ENCODE measurements at regions not wholly inside any gene's neighbourhood (a gene's known extent, or its start where the extent isn't known, plus 50 kb on each side); places are given as distances from the start of the nearest gene placed in this dataset.

GRCh38 chr6:134510142-134510541, 192.2 kb upstream of the SGK1 start:
- H2BK15ac ChIP-seq (ENCODE audit: low read length) = no peak overlapping the region
- H3K27ac ChIP-seq (ENCODE audit: low read depth, low read length) = no peak overlapping the region
- H3K79me2 ChIP-seq (ENCODE audit: control insufficient read depth in 1 of 2, insufficient read depth in 2 of 2, low read length in 2 of 2) = no peaks in the 10 kb centered on the region
- H3K23me2 ChIP-seq (ENCODE audit: low read depth, low read length) = no peaks in the 10 kb centered on the region
- H4K20me1 ChIP-seq (replicated peaks in 1 of 2; ENCODE audit: control insufficient read depth in 1 of 2, insufficient read depth in 2 of 2, low read length in 2 of 2) = no peaks in the 10 kb centered on the region
- H4K91ac ChIP-seq (replicated peaks; ENCODE audit: insufficient read length, low read length) = no peak overlapping the region
- H3K9me3 ChIP-seq (ENCODE audit: insufficient read depth in 2 of 2, low read depth in 1 of 2, low read length in 1 of 2) = no peaks in the 10 kb centered on the region
- no peak overlapping the region for H3K4ac ChIP-seq (replicated peaks; ENCODE audit: insufficient read length, low read depth, low read length)
- WGBS, 2 experiments (ENCODE audit: extremely low coverage in 1 of 2, insufficient coverage in 1 of 2, insufficient read length in 1 of 2, insufficient replicate concordance in 2 of 2, low coverage in 1 of 2, low lambda C conversion rate in 2 of 2, missing lambda C conversion rate in 1 of 2) = 83% methylated on average over 4 of the region's 4 CpGs; no CpG with 5 or more reads in 1 of the 2 experiments
- no peaks in the 10 kb centered on the region for H3K27me3 ChIP-seq (replicated peaks in 1 of 4; ENCODE audit: control insufficient read depth in 3 of 4, extremely low read depth in 1 of 4, insufficient read depth in 3 of 4, low read length in 3 of 4)
- no peaks in the 10 kb centered on the region for H3K36me3 ChIP-seq (ENCODE audit: control insufficient read depth in 2 of 4, insufficient read depth in 4 of 4, low read length in 3 of 4)
- no peak overlapping the region for H4K8ac ChIP-seq (ENCODE audit: extremely low read depth, insufficient read depth, low read length)
- no peak overlapping the region for H2BK12ac ChIP-seq (ENCODE audit: low read depth, low read length)
- H3K14ac ChIP-seq (ENCODE audit: insufficient read length) = no peak overlapping the region
- H4K5ac ChIP-seq (ENCODE audit: insufficient read length, low read depth, low read length) = no peak overlapping the region
- no peak overlapping the region for H3K9ac ChIP-seq (replicated peaks in 1 of 4; ENCODE audit: extremely low read depth in 1 of 4, low read depth in 3 of 4, low read length in 3 of 4)
- CTCF ChIA-PET (ENCODE audit: partially characterized antibody) = interaction anchor here (0.7 to 1.4 kb wide), 4 partner anchors 52 to 334 kb away, joined by 3 to 4 read pairs (median 4); no protein-coding TSS in a partner anchor
- H2AK5ac ChIP-seq (ENCODE audit: low read depth, low read length) = no peak overlapping the region
- no peaks in the 10 kb centered on the region for H3K4me1 ChIP-seq (replicated peaks in 1 of 4; ENCODE audit: control insufficient read depth in 3 of 4, insufficient read depth in 4 of 4, low read length in 3 of 4)
- no peak for DNase-seq (ENCODE audit: low read depth in 1 of 2, low spot score in 2 of 2)
- no peak for TF ChIP-seq BRCA1 (IDR thresholded peaks at IDR 0.05; ENCODE audit: low read depth, low read length)
- TF ChIP-seq ZNF274 (IDR thresholded peaks at IDR 0.05; ENCODE audit: borderline replicate concordance, extremely low read depth, low read length) = no peak
- H3K4me3 ChIP-seq (ENCODE audit: extremely low read depth in 1 of 4, insufficient read depth in 2 of 4, low read depth in 3 of 4, low read length in 4 of 4) = no peak overlapping the region
- H2BK120ac ChIP-seq (replicated peaks; ENCODE audit: low read depth, low read length) = no peak overlapping the region
- no peak overlapping the region for H2BK5ac ChIP-seq (ENCODE audit: low read depth, low read length)
- no peak overlapping the region for H2AFZ ChIP-seq (ENCODE audit: low read length)
- H3K18ac ChIP-seq (ENCODE audit: extremely low read depth, low read length) = no peak overlapping the region
- no peaks in the 10 kb centered on the region for H3K79me1 ChIP-seq (ENCODE audit: low read depth, low read length)
- H3K4me2 ChIP-seq (ENCODE audit: insufficient read depth in 1 of 2, low read depth in 2 of 2, low read length in 2 of 2) = no peak overlapping the region
- H3K56ac ChIP-seq (replicated peaks; ENCODE audit: insufficient read length, low read depth, low read length) = no peak overlapping the region
- no peak overlapping the region for H3K23ac ChIP-seq (ENCODE audit: insufficient read length)
- no peak overlapping the region for H2BK20ac ChIP-seq (ENCODE audit: low read length)
- FAIRE-seq = no peak
- POLR2A ChIA-PET (ENCODE audit: partially characterized antibody) = no interaction called here
